OCI-LY3 (cell line): ENCODE measurements at regions not wholly inside any gene's neighbourhood (a gene's known extent, or its start where the extent isn't known, plus 50 kb on each side); places are given as distances from the start of the nearest gene placed in this dataset.

Source experiments
- EZH2phosphoT487 ChIP-seq: fragments of 200-600 bp; shearing (Covaris generic); IDR thresholded peaks from 2 replicates; pipeline ENCODE4 v1.6.1; 2018; ENCODE audit warnings: antibody characterized with exemption, mixed run types, low read depth
- TF ChIP-seq, protein P1 (sequence below): fragments of 200-600, 300-600 bp; sonication (generic); IDR thresholded peaks from 2 replicates; pipeline ENCODE4 v1.5.1; 2014; ENCODE audit warnings: antibody characterized with exemption, low read length, low read depth

DNA sequence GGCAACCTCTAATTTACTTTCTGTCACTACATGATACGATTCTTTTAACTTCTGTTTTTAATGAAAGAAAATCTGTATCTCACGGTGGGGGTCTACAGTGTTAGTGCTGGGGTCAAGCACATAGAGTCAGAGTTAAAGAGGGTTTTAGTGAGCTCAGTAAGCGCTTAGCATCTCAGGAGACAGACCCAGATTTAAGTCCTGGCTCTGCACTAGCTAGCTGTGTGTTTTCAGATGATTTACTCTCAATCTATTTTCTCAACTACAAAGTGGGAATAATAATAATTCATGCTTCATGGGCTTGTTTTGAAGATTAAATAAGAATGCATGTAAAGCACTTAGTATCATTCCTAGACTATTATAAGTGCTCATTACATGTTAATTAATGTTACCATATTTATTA, 63.4 kb upstream of the KBTBD8 start:
- TF ChIP-seq, protein P1, sequence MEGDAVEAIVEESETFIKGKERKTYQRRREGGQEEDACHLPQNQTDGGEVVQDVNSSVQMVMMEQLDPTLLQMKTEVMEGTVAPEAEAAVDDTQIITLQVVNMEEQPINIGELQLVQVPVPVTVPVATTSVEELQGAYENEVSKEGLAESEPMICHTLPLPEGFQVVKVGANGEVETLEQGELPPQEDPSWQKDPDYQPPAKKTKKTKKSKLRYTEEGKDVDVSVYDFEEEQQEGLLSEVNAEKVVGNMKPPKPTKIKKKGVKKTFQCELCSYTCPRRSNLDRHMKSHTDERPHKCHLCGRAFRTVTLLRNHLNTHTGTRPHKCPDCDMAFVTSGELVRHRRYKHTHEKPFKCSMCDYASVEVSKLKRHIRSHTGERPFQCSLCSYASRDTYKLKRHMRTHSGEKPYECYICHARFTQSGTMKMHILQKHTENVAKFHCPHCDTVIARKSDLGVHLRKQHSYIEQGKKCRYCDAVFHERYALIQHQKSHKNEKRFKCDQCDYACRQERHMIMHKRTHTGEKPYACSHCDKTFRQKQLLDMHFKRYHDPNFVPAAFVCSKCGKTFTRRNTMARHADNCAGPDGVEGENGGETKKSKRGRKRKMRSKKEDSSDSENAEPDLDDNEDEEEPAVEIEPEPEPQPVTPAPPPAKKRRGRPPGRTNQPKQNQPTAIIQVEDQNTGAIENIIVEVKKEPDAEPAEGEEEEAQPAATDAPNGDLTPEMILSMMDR: no peak
- TF ChIP-seq EZH2phosphoT487: no peak
